ES-I3 (cell line): ENCODE measurements at regions not wholly inside any gene's neighbourhood (a gene's known extent, or its start where the extent isn't known, plus 50 kb on each side); places are given as distances from the start of the nearest gene placed in this dataset.

Experiments
- H3K36me3 ChIP-seq: 2 replicates; pipeline ENCODE4 v1.6.1; 2013; ENCODE audit warnings: mild to moderate bottlenecking, low read length, control low read depth, moderate library complexity; ENCODE audit not compliant: insufficient read depth
- H3K4me1 ChIP-seq: 2 replicates; pipeline ENCODE4 v1.6.1; 2013; ENCODE audit warnings: mild to moderate bottlenecking, control low read depth, low read length; ENCODE audit not compliant: insufficient read depth
- H3K9ac ChIP-seq: 2 replicates; pipeline ENCODE4 v1.6.1; 2013; ENCODE audit warnings: low read depth, mild to moderate bottlenecking, low read length, moderate library complexity
- H3K9me3 ChIP-seq: 2 replicates; pipeline ENCODE4 v1.6.1; 2013; ENCODE audit warnings: mild to moderate bottlenecking, low read length, moderate library complexity; ENCODE audit not compliant: control insufficient read depth, insufficient read depth

DNA sequence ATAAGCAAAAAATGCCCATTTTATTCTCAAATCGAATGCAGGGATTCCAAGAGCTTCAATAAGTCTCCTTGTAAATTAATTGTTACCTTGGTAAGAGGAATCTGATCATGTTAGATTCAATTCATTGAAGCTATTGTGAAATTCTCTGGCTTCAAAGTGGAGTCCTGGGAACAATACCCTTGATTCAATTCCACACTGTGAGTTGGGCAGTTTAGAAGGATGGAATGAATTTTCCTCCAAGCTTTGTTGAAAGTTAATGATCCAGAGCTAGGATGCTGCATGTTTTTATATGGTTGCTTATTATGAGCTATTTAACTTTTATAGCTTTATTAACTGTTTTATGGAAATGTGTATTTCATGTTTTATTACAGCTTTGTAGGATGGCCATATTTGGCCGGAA is 89.9 kb upstream of the IGF1 start:
- no peaks in the 10 kb centered on the region for H3K36me3 ChIP-seq
- H3K4me1 ChIP-seq: no peaks in the 10 kb centered on the region; the same call in 1 of the 2 replicates
- H3K9ac ChIP-seq: no peak overlapping the region
- H3K9me3 ChIP-seq: peaks cover 4% of the 10 kb centered on the region; the same call in 1 of the 2 replicates

DNA sequence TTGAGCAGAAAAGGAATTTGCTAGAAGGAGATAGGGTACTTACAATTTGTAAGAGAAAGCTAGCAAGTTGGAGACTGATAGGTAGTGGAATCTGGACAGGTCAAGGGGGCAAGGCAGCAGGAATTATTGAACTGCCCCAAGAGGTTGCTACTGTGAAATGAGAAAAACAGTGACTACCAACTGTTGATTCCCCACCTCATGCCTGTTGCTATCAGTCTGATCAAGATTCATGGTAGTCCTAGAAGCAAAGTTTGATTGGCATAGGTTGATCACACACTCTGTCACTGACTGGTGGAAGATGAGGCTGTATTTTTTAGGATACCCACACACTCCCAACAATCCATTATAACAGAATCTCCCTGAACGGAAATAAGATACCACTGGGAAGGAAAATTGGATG is 89.4 kb upstream of the IGF1 start:
- H3K9me3 ChIP-seq: peaks cover 4% of the 10 kb centered on the region
- no peak overlapping the region for H3K9ac ChIP-seq
- H3K36me3 ChIP-seq: no peaks in the 10 kb centered on the region
- H3K4me1 ChIP-seq: no peaks in the 10 kb centered on the region; the same call in 1 of the 2 replicates

DNA sequence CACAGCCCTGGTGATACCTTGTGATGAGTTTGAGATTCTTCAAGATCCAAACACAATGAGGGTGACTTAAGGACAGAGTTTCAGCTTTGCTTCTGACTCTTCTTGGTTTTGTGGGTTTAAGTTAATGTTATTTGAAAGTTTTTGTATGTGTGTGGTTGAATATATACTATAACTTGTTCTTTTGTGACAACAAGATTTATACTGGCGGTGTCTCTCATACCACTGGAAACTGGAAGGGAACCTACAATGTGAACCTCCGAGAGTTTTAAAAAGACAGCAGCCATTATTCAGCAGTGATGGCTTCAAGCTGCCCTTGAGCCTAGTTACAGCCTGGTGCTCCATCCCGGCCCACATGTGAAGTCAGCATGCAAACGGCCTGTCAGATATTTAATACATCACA is 87.9 kb upstream of the IGF1 start:
- Histone ChIP-seq H3K4me1 (peaks cover 3% of the 10 kb centered on the region), H3K36me3 (no peaks in the 10 kb centered on the region), H3K9me3 (peaks cover 4% of the 10 kb centered on the region)

DNA sequence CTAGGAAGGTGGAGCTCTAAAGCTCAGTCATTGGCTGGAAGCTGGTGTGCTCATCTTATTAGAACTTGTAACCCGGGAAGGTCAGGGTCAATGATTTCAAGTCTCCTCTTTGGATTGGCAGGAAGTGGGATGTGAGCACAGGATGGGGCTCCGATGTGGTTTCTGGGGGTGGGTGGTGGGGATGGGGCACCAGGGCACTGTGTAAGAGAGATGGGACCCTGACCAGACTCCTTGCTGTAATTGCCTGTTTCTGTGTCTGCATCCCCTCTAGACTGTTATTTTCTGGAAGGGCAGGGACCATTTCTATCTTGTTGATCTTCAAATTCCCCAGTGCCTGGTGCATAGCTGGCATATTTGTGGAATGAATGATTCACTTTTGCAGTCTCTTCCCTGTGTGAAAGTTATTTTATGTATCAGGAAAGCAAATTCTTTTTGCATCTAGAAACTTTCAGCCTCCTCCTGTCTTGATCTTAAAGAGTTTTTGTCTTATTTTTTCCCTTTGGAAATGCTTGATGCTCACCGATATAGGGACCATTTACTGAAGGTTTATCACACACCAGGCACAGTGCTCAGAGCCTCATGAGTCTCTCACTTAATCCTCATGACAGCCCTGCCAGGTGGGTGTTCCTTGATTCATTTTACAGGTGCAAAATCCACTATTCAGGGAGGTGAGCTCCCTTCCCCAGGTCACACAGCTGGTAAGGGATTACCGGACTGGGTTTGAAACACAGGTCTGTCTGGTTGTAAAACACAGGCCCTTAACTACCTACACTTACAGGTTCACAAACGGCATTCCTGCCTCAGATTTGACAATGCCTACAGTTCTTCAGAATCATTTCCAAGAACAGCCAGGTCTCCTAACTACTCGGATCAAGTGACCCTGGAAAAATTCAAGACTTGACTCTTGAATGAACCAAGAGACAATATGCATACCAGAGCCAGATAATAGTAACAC is 86.9 kb upstream of the IGF1 start:
- Histone ChIP-seq H3K36me3 (no peaks in the 10 kb centered on the region), H3K4me1 (peaks cover 11% of the 10 kb centered on the region), H3K9ac (no peak overlapping the region), H3K9me3 (peaks cover 4% of the 10 kb centered on the region)

More for the DNA sequence above, 87.9 kb upstream of the IGF1 start:
- no peak overlapping the region for H3K9ac ChIP-seq

DNA sequence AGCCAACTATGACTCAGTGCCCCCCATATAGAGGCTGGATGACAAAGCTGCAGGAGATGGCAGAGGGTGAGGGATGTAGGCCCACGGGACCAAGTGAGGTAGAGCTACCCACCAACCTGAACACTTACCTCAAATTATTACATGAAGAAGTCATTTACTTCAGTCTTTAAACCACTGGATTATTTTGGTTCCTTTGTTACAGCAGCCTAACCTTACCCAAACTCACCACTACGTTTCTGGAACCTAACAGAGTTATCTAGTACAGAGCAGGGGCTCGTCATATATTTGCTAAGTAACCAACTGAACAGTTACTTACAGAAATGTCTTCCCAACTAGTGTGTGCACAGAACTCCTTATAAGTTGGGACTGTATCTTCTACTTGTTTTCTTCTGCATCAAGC is 85.2 kb upstream of the IGF1 start:
- H3K9ac ChIP-seq: no peak overlapping the region
- no peaks in the 10 kb centered on the region for H3K36me3 ChIP-seq
- peaks cover 4% of the 10 kb centered on the region for H3K9me3 ChIP-seq
- H3K4me1 ChIP-seq: peaks cover 11% of the 10 kb centered on the region

DNA sequence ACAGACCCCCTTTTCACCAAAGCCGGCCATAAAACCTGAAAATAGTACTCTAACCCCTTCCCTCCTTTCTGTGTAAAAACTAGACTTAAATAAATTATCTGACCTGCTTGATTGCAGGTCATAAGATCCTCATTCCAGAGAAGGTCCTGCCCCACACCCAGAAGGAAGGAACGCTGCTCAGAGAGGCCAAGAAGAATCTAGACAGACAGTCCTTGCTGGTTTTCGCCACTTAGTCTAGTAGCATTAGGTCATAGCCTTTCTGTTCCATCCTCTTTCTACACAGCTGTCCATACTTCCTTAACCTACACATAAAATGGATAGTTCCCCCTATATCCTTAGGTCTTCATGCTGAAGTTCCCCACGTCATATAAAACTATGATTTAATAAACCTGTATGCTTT is 83.7 kb upstream of the IGF1 start:
- no peaks in the 10 kb centered on the region for H3K36me3 ChIP-seq
- H3K9me3 ChIP-seq: peaks cover 4% of the 10 kb centered on the region
- H3K9ac ChIP-seq: no peak overlapping the region
- peaks cover 11% of the 10 kb centered on the region for H3K4me1 ChIP-seq

DNA sequence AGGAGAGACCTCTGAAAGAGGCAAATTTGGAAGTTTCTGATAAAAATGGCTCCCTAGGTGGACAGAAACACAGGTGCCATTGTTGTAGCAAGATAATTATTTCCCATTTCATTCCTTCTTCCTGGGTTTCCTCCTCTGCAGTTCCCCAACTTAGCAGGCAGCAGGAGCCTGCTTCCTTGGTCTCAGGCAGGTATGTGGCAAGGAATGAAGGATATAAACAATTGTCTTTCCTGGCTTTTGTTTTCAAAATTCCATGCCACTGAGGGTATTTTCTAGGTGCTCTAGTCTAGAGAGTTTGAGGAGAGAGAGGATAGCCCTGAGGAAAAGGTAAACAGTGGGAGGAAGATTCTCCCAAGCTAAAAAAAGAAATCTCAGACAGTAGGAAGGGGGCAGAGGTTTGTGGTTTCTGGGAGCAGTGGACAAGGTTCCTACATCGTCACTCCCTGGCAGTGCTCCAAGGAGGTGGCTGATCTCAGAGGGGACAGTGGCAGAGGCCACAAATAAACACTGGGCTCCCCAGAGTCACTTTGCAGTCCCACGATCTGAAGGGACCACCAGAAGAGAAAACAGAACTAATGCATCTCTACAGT is 82.6 kb upstream of the IGF1 start:
- no peaks in the 10 kb centered on the region for H3K36me3 ChIP-seq
- H3K9me3 ChIP-seq: peaks cover 4% of the 10 kb centered on the region
- peaks cover 11% of the 10 kb centered on the region for H3K4me1 ChIP-seq
- H3K9ac ChIP-seq: no peak overlapping the region

DNA sequence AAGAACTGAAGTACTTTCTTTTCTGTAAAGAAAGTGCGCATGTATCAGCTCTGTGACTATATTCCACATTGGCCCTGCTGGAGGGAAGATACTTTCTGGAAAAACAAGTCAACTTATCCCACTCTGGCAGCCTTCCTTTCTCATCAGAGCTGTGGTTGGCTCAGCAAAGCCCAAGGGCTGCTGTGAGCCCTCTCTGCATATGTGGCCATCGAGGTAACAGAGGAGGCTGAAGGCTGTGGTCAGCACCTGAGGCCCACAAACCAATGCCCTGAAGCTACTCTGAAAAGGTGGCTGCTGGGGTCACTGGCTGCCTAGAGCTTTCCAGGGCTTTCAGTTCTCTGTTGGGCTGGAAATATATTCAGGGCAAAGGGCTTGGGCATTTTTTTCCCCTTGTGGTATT is 70.8 kb upstream of the IGF1 start:
- H3K9me3 ChIP-seq: no peaks in the 10 kb centered on the region
- no peaks in the 10 kb centered on the region for H3K36me3 ChIP-seq
- no peak overlapping the region for H3K9ac ChIP-seq
- peaks cover 7% of the 10 kb centered on the region; the same call in 1 of the 2 replicates for H3K4me1 ChIP-seq

DNA sequence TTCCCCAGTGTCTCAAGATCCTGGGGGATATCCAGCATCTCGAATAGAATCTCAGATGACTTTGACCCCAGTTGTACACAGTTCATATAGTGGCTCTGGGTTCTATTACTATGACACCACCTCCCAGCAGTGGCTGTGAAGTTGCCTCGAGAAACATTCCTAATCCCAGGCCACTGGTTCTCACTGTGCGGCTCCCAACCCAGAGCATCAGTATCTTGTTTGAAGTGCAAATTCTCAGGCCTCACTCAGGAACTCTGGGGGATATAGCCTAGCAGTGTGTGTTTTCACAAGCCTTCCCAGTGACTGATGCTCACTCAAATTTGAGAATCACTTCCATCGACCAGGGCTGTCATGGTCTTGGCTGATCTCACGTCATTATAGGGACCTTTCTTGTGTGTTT is 69.3 kb upstream of the IGF1 start:
- Histone ChIP-seq H3K4me1 (peaks cover 7% of the 10 kb centered on the region; the same call in 1 of the 2 replicates), H3K9me3 (no peaks in the 10 kb centered on the region), H3K9ac (no peak overlapping the region), H3K36me3 (no peaks in the 10 kb centered on the region)

DNA sequence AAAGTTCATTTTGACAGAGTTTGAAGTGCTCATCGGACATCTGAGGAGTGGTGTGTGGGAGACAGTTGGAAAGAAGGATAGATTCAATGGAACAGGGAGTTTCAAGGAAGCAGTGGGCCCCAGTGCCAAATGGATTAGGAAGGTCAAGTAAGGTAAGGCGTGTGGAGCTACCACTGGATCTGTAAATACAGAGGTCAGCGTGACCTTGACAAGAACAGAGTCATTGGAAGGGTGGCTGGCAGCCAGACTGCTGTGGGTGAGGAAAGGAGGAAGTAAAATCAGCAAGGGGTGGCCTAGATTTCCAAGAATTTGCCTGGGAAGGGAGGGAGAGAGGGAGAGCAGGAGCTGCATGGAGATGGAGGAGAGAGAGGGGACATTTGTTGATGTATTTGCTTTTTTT is 68.2 kb upstream of the IGF1 start:
- Histone ChIP-seq H3K4me1 (peaks cover 7% of the 10 kb centered on the region; the same call in 1 of the 2 replicates), H3K36me3 (no peaks in the 10 kb centered on the region), H3K9me3 (no peaks in the 10 kb centered on the region), H3K9ac (no peak overlapping the region)

DNA sequence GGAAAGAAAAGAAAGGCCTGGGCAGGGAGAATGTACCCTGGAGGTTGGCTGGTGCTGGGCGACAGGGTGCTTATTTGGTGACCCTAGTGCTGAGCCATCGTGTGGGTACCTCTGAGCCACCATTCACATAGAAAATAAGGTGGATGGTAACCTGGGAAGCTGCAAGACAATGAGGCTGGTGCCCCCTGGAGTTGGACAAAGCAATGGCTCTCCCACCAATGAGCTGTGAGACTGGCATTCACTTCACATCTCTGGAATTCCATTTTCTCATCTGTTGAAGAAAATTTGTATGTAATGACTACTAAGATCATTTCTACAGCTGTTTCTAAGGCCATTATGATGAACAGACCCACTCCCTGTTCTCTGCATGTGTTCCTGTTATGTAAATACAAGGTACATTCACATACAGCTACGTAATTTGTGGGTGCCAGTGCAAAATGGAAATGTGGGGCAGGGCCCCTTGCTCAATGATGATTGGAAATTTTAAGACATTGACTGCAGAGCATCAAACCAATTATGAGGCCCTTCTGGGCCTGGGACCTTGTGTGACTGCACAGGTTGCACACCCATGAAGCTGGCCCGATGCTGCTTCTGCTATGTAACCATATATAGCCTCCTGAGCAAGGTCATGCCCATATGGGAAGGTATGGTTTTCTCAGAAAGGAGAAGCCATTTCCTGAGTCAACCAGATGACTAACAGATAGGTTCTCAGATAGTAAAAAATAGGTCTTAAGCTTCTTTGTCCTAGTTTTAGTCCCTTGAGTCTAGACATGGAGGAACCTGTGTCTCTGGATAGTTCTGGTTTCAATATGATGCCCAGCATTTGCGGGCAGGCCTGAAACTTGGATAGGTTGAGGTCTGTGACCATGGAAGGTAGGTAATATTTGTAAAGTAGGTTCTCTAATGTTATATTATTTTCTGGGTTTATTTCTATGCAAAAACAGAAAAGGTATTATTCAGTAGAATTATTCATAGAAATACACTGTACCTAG is 63.4 kb upstream of the IGF1 start:
- no peaks in the 10 kb centered on the region for H3K36me3 ChIP-seq
- no peaks in the 10 kb centered on the region for H3K9me3 ChIP-seq
- no peak overlapping the region for H3K9ac ChIP-seq
- H3K4me1 ChIP-seq: no peaks in the 10 kb centered on the region; the same call in 1 of the 2 replicates

DNA sequence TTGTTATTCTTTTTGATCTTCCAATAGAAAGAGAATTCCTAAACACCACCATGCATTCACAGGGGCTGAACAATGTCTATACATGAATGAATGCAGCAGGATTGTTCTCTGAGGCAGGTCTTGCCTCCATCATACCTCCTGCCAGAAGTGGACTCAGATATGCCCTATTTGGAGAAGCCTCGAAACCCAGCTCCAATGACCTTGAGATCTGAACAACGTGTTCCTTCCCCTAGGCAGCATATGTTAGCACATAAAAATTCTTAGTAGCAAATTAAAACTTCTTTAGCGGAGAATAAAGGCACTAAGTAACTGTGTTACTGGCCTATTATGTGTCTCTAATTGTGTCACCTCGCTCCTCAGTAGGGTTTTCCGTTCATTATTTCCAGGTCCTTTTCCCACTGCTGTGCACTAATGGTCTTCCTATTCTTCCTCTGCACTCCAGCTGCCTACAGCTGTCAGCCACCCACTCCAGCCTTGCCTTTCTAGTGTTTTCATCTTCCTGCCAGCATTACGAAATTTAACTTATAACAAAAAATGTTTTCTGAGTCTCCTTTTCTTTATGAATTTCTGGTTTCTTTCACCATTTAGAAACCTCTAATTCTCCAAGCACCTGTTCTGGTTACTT is 62.6 kb upstream of the IGF1 start:
- Histone ChIP-seq H3K9ac (no peak overlapping the region), H3K36me3 (no peaks in the 10 kb centered on the region), H3K4me1 (no peaks in the 10 kb centered on the region; the same call in 1 of the 2 replicates), H3K9me3 (no peaks in the 10 kb centered on the region)

DNA sequence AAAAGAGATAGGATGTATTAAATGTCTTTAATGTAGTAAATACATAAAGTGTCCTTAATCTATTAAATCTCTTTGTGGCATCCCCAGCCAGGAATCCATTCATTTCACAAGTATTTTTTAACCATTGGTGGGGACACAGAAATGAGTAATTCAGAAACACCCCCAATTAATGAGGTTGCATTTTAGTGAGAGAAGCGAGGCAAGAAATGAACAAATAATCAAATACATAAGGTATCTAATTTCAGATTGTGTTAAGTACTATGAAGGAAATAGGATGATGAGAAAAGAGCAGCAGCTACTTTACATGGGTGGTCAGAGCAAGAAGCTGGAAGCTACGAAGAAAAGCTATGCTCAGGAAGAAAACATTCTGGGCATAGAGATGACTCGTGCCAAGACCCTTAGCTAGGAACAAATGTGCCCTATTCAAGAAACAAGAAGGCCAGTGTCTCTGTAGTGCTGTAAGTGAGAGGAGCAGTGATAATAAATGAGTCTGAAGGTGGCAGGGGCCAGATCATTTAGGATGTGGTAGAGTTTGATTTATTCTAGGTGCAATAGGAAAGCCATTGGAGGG is 60.5 kb upstream of the IGF1 start:
- no peak overlapping the region for H3K9ac ChIP-seq
- no peaks in the 10 kb centered on the region; the same call in 1 of the 2 replicates for H3K4me1 ChIP-seq
- H3K36me3 ChIP-seq: no peaks in the 10 kb centered on the region
- H3K9me3 ChIP-seq: no peaks in the 10 kb centered on the region
